Parathyroid adenoma (tissue), 2 donors: ENCODE measurements at regions not wholly inside any gene's neighbourhood (a gene's known extent, or its start where the extent isn't known, plus 50 kb on each side); places are given as distances from the start of the nearest gene placed in this dataset.

Experiments
- H2AFZ ChIP-seq: fragments of 300-600 bp; sonication (generic); one replicate; pipeline ENCODE4 v1.7.0; 2017; ENCODE audit warnings: antibody characterized with exemption, mild to moderate bottlenecking
- H3K27ac ChIP-seq: fragments of 300-600 bp; sonication (generic); one replicate; pipeline ENCODE4 v1.7.0; 2017
- H3K27me3 ChIP-seq: fragments of 300-600 bp; sonication (generic); one replicate; pipeline ENCODE4 v1.7.0; 2017; ENCODE audit warnings: low read length; ENCODE audit not compliant: control insufficient read depth, insufficient read depth
- H3K36me3 ChIP-seq: fragments of 300-600 bp; sonication (generic); one replicate; pipeline ENCODE4 v1.7.0; 2017; ENCODE audit warnings: low read length; ENCODE audit not compliant: control insufficient read depth, insufficient read depth
- H3K4me1 ChIP-seq: fragments of 300-600 bp; sonication (generic); one replicate; pipeline ENCODE4 v1.7.0; 2017; ENCODE audit warnings: control low read depth
- H3K4me2 ChIP-seq: fragments of 300-600 bp; sonication (generic); one replicate; pipeline ENCODE4 v1.7.0; 2017; ENCODE audit warnings: low read length
- H3K4me3 ChIP-seq: fragments of 300-600 bp; sonication (generic); one replicate; pipeline ENCODE4 v1.7.0; 2017; ENCODE audit warnings: low read depth, low read length
- H3K79me2 ChIP-seq: fragments of 300-600 bp; sonication (generic); one replicate; pipeline ENCODE4 v1.7.0; 2017; ENCODE audit warnings: control low read depth
- H3K9ac ChIP-seq: fragments of 300-600 bp; sonication (generic); one replicate; pipeline ENCODE4 v1.7.0; 2017; ENCODE audit warnings: mild to moderate bottlenecking
- H3K9me3 ChIP-seq: fragments of 300-600 bp; sonication (generic); one replicate; pipeline ENCODE4 v1.7.0; 2017; ENCODE audit warnings: low read length; ENCODE audit not compliant: control insufficient read depth
- TF ChIP-seq, protein P1 (sequence below): fragments of 300-600 bp; sonication (generic); IDR thresholded peaks from one replicate; pipeline ENCODE4 v1.7.0; 2017; ENCODE audit warnings: antibody characterized with exemption, mild to moderate bottlenecking
- donor health status: primary hyperparathyroidism.

DNA sequence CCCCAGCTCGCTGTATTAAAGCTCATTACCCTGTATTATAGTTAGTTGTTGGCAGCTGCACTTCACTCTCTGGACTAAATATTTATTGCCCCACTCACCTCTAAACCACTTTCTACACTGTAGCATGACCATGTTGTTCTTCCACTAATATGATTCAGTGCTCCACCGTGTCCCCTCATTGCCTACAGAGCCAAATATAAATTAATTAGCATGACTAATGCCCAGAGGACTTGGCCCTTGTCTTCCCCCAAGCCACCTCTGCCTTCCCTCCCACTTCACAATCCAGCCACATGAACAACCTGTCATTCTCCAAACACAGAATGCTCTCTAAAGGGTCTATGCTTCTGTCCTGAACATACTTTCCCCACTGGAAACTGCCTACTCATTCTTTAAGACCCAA lies 276.5 kb downstream of the PLPP3 start:
- no peak overlapping the region for H3K4me2 ChIP-seq
- H3K27me3 ChIP-seq, result no peaks in the 10 kb centered on the region
- H3K4me1 ChIP-seq, result no peaks in the 10 kb centered on the region
- no peak overlapping the region for H2AFZ ChIP-seq
- TF ChIP-seq, protein P1, sequence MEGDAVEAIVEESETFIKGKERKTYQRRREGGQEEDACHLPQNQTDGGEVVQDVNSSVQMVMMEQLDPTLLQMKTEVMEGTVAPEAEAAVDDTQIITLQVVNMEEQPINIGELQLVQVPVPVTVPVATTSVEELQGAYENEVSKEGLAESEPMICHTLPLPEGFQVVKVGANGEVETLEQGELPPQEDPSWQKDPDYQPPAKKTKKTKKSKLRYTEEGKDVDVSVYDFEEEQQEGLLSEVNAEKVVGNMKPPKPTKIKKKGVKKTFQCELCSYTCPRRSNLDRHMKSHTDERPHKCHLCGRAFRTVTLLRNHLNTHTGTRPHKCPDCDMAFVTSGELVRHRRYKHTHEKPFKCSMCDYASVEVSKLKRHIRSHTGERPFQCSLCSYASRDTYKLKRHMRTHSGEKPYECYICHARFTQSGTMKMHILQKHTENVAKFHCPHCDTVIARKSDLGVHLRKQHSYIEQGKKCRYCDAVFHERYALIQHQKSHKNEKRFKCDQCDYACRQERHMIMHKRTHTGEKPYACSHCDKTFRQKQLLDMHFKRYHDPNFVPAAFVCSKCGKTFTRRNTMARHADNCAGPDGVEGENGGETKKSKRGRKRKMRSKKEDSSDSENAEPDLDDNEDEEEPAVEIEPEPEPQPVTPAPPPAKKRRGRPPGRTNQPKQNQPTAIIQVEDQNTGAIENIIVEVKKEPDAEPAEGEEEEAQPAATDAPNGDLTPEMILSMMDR, result no peak
- no peak overlapping the region for H3K27ac ChIP-seq
- H3K9me3 ChIP-seq, result no peaks in the 10 kb centered on the region
- no peak overlapping the region for H3K4me3 ChIP-seq
- no peak overlapping the region for H3K9ac ChIP-seq
- no peaks in the 10 kb centered on the region for H3K79me2 ChIP-seq
- no peaks in the 10 kb centered on the region for H3K36me3 ChIP-seq

DNA sequence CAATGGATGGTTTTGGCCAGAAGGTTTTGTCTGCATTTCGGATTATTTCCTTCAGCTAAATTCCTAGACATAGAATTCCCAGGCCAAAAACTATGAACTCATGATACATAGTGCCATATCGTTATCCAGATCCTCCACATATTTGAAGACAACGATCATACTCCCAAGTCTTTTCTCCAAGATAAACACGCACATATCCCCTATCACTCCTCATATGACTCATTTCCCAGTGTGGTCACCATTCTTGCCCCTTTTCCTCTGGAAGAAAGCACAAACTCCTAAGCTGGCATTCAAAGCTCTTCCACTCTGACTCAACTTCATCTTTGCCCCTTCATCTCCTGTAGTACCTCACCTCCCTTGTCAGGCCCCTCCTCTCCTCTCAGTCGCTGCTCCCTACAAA lies 277.6 kb downstream of the PLPP3 start:
- Histone ChIP-seq H3K4me2 (no peak overlapping the region), H3K4me1 (no peaks in the 10 kb centered on the region), H3K27me3 (no peaks in the 10 kb centered on the region), H3K9ac (no peak overlapping the region), H3K9me3 (no peaks in the 10 kb centered on the region), H3K4me3 (no peak overlapping the region), H3K79me2 (no peaks in the 10 kb centered on the region), H3K27ac (no peak overlapping the region), H3K36me3 (no peaks in the 10 kb centered on the region), H2AFZ (no peak overlapping the region)
- TF ChIP-seq, protein P1, result no peak

DNA sequence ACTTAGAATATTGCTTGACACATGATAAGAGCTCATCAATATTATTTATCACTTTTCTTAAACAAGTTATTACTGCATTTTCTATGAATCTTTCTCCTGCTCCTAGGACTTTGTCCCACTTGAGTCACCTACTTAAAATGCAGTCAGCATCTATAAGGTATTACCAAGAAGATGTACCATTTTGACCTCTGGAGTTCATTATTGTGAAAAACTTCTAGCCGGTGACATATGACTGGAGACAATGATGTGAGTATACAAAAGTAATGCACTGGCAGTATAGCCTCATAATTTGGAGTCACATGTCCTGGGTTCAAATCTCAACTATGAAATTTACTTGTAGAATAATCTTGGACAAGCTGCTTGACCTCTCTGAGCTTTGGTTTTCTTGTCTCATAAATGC lies 278.5 kb downstream of the PLPP3 start:
- Histone ChIP-seq H3K9ac (no peak overlapping the region), H3K27me3 (no peaks in the 10 kb centered on the region), H3K4me2 (no peak overlapping the region), H3K36me3 (no peaks in the 10 kb centered on the region), H3K4me1 (no peaks in the 10 kb centered on the region), H3K27ac (no peak overlapping the region), H3K79me2 (no peaks in the 10 kb centered on the region), H2AFZ (no peak overlapping the region), H3K4me3 (no peak overlapping the region), H3K9me3 (no peaks in the 10 kb centered on the region)
- TF ChIP-seq, protein P1, result no peak

GRCh38 chr1:56298866-56299265 lies 280.5 kb downstream of the PLPP3 start:
- H3K4me1 ChIP-seq, result no peaks in the 10 kb centered on the region
- no peak overlapping the region for H3K4me3 ChIP-seq
- H3K79me2 ChIP-seq, result no peaks in the 10 kb centered on the region
- TF ChIP-seq, protein P1, result no peak
- H3K36me3 ChIP-seq, result no peaks in the 10 kb centered on the region
- no peak overlapping the region for H3K27ac ChIP-seq
- H3K9ac ChIP-seq, result no peak overlapping the region
- no peaks in the 10 kb centered on the region for H3K9me3 ChIP-seq
- H3K27me3 ChIP-seq, result no peaks in the 10 kb centered on the region
- no peak overlapping the region for H2AFZ ChIP-seq
- no peak overlapping the region for H3K4me2 ChIP-seq

DNA sequence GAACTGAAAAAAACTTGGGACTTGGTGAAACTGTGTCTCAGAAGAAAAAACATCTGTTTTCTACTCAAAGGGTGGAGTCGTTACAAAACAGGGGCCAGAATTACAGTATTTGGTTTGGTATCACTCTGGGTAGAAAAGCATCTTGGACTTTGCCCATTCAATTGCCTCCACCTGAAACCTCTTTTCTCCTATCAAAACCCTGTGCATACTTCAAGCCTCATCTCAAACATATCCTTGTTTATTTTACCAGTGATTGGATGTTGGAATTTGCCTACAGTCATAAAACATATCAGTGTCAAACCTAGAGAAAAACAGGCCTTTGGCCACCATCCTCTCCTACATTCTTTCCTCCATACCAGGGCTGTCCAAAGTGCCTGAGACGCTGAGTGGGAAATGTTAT lies 281.5 kb downstream of the PLPP3 start:
- Histone ChIP-seq H3K9ac (no peak overlapping the region), H3K4me1 (no peaks in the 10 kb centered on the region), H3K9me3 (no peaks in the 10 kb centered on the region), H3K27me3 (no peaks in the 10 kb centered on the region), H3K79me2 (no peaks in the 10 kb centered on the region), H3K4me2 (no peak overlapping the region), H3K4me3 (no peak overlapping the region), H3K36me3 (no peaks in the 10 kb centered on the region), H2AFZ (no peak overlapping the region), H3K27ac (no peak overlapping the region)
- TF ChIP-seq, protein P1, result no peak
